ENCODE measurements at regions not wholly inside any gene's neighbourhood (a gene's known extent, or its start where the extent isn't known, plus 50 kb on each side); places are given as distances from the start of the nearest gene placed in this dataset.
A peak's percentile ranks its signal among the peaks of the same experiment; 100 is the strongest.

DNA sequence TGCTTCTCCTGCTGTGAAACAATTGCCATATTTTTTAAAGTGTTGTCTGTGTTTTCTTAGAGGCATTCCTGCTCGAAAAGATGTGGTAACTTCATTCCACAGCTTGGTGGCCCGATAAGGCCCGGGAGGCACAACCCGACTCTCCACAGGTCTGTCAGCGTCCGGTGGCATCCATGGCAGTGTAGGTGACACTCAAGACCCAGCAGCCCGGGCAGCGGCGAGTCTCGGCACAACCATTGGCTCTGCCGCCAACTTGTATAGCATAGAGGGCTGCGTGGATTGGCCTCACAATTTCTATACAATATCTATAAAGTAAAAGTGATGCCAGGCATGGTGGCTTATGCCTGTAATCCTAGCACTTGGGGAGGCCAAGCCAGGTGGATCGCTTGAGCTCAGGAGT, 262.3 kb upstream of the CHRNA7 start:
- DNase-seq = no peak

DNA sequence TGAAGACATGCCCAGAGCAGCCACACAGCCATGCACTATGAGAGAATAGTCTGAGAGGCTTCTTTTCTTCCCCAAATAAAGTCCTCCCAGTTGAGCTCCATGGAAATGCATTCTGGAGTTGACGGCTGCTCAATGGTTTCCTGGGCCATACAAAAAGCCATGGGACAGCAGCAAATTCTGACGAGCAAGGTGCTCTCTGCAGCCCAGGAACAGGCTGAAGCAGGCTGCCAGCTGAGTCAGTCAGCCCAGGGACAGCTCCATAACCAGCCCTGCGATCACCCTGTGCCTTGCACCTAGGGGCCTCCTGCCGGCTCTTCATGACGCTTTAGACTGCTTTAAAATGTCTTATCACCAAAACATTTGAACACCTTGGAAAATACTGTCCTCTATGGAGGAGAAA, 256.3 kb upstream of the CHRNA7 start:
- no peak for DNase-seq

GRCh38 chr15:31776039-31776438, 254.3 kb upstream of the CHRNA7 start:
- DNase-seq = peak; percentile 14

GRCh38 chr15:31781261-31781660, 249.1 kb upstream of the CHRNA7 start:
- no peak for DNase-seq

GRCh38 chr15:31782016-31782783, 248.1 kb upstream of the CHRNA7 start:
- no peak for DNase-seq

DNA sequence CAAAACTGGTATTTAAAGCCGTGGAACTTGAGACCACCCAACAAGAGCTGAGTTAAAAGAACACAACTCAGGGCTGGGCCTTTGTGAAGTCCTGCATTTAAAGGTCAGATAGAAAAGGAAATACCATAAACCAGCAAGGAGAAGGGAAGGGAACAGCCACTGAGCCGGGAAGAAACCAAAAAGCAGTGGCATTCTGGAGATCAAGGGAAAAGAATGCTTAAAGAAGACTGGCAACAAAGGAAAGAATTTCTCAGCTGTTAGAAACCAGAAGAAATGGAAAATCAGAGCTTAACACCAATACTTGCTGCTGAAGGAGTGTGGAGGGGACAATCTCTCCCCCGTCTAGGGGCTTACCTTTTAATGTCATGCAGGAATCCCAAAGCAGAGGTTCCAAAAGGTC, 247.4 kb upstream of the CHRNA7 start:
- DNase-seq = no peak

DNA sequence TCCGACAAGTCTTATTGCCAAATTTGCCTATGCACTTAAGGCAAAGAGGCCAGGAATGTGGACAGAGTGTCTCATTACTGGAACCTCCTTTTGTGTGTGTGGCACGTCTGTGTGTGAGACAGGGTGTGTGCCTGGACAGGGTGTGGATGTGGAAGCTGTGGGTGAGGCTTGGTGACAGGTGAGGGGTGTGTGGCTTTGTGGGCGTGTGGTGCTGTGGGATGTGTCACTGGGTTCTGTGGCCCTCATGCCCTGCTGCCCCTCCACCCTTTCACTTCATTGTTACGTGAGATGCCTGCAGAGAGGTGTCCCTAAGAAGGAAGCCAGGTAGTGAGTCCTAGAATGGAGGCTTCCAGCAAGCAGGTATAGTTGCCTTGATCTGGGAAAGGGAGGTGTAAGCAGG, 244.0 kb upstream of the CHRNA7 start:
- no peak for DNase-seq

DNA sequence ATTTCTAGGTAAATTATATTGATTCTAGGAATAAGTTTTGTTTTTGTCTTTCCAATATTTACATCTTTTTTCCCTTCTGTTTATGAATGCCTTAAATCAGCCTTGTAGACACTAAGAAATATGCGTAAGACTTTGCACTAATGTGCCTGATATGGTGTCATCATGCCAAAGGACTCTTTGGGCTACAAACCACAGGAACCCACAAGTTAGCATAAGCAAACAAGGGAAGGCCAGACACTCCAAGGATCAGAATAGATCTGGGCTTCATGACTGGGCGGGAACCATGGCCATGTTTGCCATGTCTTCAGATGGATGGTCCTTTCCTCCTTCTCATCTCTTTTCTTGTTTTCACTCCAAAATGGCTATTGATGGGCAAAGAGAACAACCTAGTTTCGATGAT, 242.2 kb upstream of the CHRNA7 start:
- no peak for DNase-seq

DNA sequence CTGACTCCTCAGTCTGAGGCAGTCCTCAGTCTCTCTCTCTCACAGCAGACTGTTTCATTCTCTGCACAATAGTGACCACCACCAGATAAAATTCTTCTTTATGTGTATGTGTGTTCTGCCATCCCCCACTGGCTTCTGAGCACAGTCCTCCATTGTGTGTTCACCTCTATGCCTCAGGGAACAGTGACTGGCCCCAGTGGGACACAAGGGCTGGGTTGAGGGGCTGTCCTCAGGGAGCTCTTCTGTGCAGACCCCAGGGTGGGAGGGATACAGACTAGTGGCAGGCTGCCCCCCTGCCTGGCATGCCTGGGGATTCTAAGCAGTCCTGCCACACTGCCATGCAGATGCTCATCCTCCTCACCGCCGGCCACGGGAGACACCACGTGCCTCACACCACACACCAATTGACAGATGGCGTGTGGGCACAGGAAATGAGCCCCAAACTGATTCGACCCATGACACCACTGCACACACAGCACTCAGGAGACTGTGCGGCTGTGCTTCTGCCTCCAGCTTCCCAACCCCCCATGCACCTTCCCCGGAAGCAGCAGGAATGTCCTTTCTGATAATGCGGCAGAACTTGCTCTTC, 237.6 kb upstream of the CHRNA7 start:
- DNase-seq = no peak

DNA sequence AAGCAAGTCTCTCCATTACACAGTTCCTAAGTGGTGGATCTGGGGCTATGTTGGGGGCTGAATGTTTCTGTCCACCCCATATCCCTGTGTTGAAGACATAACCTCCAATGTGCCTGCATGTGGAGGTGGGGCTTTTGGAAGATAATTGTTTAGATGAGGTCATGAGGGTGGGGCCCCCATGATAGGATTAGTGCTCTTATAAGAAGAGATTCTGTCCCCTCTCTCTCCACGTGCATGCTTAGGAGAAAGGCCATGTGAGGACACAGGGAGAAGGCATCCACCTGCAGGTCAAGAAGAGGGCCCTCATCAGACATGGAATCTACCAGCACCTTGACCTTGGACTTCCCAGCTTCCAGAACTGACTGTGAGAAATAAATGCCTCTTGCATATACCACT, 231.0 kb upstream of the CHRNA7 start:
- no peak for DNase-seq

DNA sequence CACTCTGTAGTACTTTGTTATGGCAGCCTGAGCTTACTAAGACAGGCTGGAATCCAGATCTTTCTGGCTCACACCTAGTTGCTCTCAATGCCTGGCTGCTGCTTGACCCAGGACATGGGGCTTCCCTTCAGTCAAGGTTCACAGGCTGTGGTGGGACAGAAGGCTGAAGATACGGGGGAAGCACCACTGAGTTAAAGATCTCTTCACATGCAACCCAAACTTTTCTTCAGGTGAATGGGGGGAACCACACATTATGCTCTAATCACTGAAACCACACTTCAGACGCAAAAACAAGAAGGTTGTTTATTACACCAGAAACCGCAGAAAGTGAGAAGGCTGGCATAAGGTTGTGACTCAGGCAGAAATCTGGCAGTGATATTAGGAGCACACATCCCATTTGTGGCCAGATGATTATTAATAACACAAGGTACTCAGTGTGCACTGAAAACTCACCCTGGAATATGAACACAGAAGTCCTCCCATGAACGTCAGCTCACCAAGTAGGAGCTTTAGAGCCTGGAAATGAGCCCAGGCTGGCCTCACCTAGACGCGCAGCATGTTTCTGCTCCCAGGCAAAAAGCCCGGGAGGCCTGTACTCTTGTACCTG, 230.5 kb upstream of the CHRNA7 start:
- no peak for DNase-seq

DNA sequence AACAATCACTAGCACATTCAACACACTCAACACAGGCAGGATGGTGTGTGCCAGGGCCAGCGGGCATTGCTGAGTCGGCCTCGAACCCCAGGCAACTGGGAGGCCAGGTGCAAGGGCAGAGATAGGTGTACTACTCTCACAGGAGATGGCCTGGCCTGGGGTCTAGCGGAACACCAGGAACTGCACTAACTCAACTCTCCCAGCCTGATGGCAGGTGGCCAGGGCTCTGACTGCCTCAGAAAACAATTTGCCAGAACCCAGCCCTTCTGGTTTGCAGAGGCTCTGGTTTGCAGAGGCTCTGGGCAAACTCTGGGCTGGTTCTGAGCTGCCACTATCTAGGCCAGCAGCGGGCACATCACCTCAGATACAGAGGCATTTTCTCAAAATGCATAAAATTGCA, 229.2 kb upstream of the CHRNA7 start:
- peak; percentile 45 for DNase-seq

DNA sequence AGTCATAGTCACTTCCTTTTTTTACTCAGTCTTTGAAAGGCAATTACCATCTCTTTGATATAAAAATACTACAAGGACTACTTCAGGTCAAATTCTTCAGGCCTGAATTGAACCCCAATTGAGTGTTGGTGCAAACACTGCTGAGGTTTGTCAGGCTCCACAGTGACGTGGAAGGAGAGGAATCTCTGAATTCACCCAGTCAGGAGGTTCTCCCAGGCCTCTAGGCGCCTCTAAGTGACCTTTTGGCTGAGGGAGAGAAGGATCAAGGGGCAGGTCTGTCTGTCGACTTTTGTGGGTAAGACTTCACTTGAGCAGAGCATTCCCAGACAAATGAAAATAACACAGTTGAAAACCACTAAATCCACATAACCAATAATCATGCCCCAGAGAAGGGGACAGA, 227.6 kb upstream of the CHRNA7 start:
- DNase-seq = no peak

- no peak for DNase-seq
Measured at GRCh38 chr15:31803388-31803884, 226.9 kb upstream of the CHRNA7 start.

- no peak for DNase-seq
Measured at GRCh38 chr15:31805090-31805662, 225.1 kb upstream of the CHRNA7 start.

GRCh38 chr15:31806106-31806505, 224.2 kb upstream of the CHRNA7 start:
- DNase-seq = no peak

DNA sequence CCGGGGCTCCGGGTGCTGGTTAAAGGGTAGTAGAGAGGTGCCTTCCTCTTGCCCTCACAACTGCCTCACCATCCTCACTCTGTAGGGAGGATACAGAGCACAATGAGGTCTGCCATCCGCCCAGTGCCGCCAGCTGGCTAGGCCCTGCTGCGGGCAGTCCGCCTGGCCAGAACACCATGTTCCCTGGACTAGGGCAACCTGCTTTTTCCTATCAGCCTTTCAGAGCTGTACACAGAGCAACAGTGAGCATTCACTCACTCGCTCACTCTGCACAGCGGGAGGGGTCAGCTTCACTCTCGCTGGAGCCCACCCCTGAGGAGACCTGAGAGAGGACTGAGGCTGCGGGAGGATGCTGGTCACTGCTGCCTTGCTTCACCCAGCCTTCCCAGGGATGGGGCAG, 218.7 kb upstream of the CHRNA7 start:
- DNase-seq = no peak

DNA sequence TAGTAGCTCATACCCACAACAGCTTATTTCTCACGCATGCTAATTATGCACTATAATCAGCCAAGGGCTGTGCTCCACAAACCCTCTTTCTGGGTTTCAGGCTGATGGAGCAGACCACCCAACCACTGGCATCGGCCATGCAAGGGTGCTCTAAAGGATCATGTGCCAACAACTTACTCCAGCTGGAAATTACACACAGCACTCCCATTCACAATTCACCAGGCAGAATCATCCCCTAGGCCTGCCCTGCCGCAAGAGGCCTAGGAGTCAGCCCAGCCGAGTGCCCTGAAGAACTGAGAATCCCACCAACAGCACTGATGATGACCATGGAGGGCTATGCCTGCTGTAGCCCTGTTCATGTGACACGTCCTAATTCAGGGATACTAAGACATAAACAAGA, 216.2 kb upstream of the CHRNA7 start:
- DNase-seq = no peak

DNA sequence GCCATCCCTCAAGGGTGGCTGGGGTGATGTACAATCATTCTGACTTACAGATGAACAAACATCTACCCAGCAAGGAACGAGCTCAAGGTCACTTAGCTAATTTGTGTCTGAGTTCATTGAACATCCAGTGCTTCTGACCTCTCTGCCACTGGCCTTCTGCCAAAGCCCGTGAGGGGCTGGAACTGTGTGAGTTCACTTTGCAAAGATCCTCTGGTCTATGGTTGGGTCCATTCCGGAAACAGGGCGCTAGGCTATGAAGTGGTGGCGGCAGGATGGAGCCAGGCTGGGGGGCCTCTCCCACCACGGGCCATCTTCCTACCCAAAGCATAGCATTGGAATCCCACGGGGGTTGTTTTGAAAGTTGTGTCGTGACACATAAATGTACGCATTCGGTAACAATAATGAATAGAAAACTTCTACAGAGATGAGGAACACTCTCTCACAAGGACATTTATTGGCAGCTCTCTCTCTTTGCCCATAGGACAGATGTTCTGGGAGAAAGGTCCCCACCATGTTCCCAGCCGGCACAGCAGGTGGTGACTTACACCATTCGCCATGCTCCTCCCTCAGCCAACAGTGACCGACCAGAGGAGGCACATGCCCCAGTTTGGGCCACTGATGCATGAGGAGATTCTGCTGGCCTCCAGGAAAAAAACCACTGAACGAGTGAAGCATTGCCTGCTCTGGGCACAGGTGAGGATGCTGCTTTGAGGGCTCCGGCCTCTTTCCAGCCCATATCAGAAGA, 214.7 kb upstream of the CHRNA7 start:
- no peak for DNase-seq

GRCh38 chr15:31822463-31822862, 207.9 kb upstream of the CHRNA7 start:
- no peak for DNase-seq

- no peak for DNase-seq
Measured at GRCh38 chr15:31824024-31824423, 206.3 kb upstream of the CHRNA7 start.

GRCh38 chr15:31828594-31828993, 201.7 kb upstream of the CHRNA7 start:
- no peak for DNase-seq

DNA sequence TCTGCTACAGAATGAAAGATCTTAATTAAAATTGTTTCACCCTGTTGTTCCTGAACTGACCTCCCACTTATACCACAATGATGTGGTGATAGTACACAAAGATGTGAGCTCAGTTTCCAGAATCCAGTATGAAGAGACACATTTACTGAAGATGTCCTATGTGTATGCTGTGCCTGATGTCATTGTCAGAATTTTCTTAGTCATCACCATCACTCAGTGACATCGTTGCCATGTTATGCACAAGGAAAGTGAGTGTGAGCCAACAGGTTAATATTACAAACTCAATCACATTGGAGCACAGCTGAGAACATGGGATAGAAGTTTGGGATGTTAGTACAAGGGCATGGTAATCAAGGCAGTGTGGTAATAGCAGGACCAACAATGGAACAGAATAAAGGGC, 199.7 kb upstream of the CHRNA7 start:
- DNase-seq = no peak

Measured in tongue (tissue), 1 donor.